ENCODE measurements at regions not wholly inside any gene's neighbourhood (a gene's known extent, or its start where the extent isn't known, plus 50 kb on each side); places are given as distances from the start of the nearest gene placed in this dataset.

- Mint-ChIP-seq H3K4me3 (ENCODE audit: unreplicated experiment) (no peak overlapping the region), H3K9me3 (ENCODE audit: unreplicated experiment) (no peaks in the 10 kb centered on the region), H3K27me3 (ENCODE audit: unreplicated experiment) (peaks cover 38% of the 10 kb centered on the region), H3K27ac (ENCODE audit: unreplicated experiment) (no peak overlapping the region), H3K4me1 (ENCODE audit: unreplicated experiment) (peaks cover 3% of the 10 kb centered on the region), H3K36me3 (ENCODE audit: unreplicated experiment) (no peaks in the 10 kb centered on the region)
- DNase-seq (ENCODE audit: extremely low spot score, unreplicated experiment) = no peak
- no peak for TF ChIP-seq CTCF (IDR thresholded peaks at IDR 0.05)
Measured at GRCh38 chr6:82691997-82692396, 328.4 kb downstream of the TPBG start.

- Mint-ChIP-seq H3K27ac (ENCODE audit: unreplicated experiment) (no peak overlapping the region), H3K4me1 (ENCODE audit: unreplicated experiment) (no peaks in the 10 kb centered on the region), H3K9me3 (ENCODE audit: unreplicated experiment) (no peaks in the 10 kb centered on the region), H3K36me3 (ENCODE audit: unreplicated experiment) (no peaks in the 10 kb centered on the region), H3K27me3 (ENCODE audit: unreplicated experiment) (peaks cover 38% of the 10 kb centered on the region), H3K4me3 (ENCODE audit: unreplicated experiment) (no peak overlapping the region)
- DNase-seq (ENCODE audit: extremely low spot score, unreplicated experiment) = no peak
- no peak for TF ChIP-seq CTCF (IDR thresholded peaks at IDR 0.05)
Measured at GRCh38 chr6:82693094-82693493, 329.5 kb downstream of the TPBG start.

GRCh38 chr6:82701341-82701740 is 337.7 kb downstream of the TPBG start:
- no peak for DNase-seq (ENCODE audit: extremely low spot score, unreplicated experiment)
- H3K4me1 Mint-ChIP-seq (ENCODE audit: unreplicated experiment) = no peaks in the 10 kb centered on the region
- peaks cover 27% of the 10 kb centered on the region for H3K27me3 Mint-ChIP-seq (ENCODE audit: unreplicated experiment)
- no peak overlapping the region for H3K4me3 Mint-ChIP-seq (ENCODE audit: unreplicated experiment)
- no peak for TF ChIP-seq CTCF (IDR thresholded peaks at IDR 0.05)
- peaks cover 5% of the 10 kb centered on the region for H3K9me3 Mint-ChIP-seq (ENCODE audit: unreplicated experiment)
- H3K36me3 Mint-ChIP-seq (ENCODE audit: unreplicated experiment) = no peaks in the 10 kb centered on the region
- H3K27ac Mint-ChIP-seq (ENCODE audit: unreplicated experiment) = no peak overlapping the region

- H3K27ac Mint-ChIP-seq (ENCODE audit: unreplicated experiment) = no peak overlapping the region
Measured at GRCh38 chr6:82702574-82702973, 339.0 kb downstream of the TPBG start.

GRCh38 chr6:82703230-82703629 is 339.6 kb downstream of the TPBG start:
- Mint-ChIP-seq H3K4me3 (ENCODE audit: unreplicated experiment) (no peak overlapping the region), H3K27me3 (ENCODE audit: unreplicated experiment) (peaks cover 27% of the 10 kb centered on the region), H3K36me3 (ENCODE audit: unreplicated experiment) (no peaks in the 10 kb centered on the region), H3K4me1 (ENCODE audit: unreplicated experiment) (no peaks in the 10 kb centered on the region), H3K27ac (ENCODE audit: unreplicated experiment) (no peak overlapping the region), H3K9me3 (ENCODE audit: unreplicated experiment) (peaks cover 6% of the 10 kb centered on the region)
- no peak for DNase-seq (ENCODE audit: extremely low spot score, unreplicated experiment)
- TF ChIP-seq CTCF (IDR thresholded peaks at IDR 0.05) = no peak

More at GRCh38 chr6:82702574-82702973, 339.0 kb downstream of the TPBG start:
- peaks cover 6% of the 10 kb centered on the region for H3K9me3 Mint-ChIP-seq (ENCODE audit: unreplicated experiment)
- no peak for DNase-seq (ENCODE audit: extremely low spot score, unreplicated experiment)
- no peaks in the 10 kb centered on the region for H3K4me1 Mint-ChIP-seq (ENCODE audit: unreplicated experiment)
- no peaks in the 10 kb centered on the region for H3K36me3 Mint-ChIP-seq (ENCODE audit: unreplicated experiment)
- TF ChIP-seq CTCF (IDR thresholded peaks at IDR 0.05) = no peak
- H3K4me3 Mint-ChIP-seq (ENCODE audit: unreplicated experiment) = no peak overlapping the region
- H3K27me3 Mint-ChIP-seq (ENCODE audit: unreplicated experiment) = peaks cover 27% of the 10 kb centered on the region
